Astrocyte of the cerebellum (primary cell): ENCODE measurements at regions not wholly inside any gene's neighbourhood (a gene's known extent, or its start where the extent isn't known, plus 50 kb on each side); places are given as distances from the start of the nearest gene placed in this dataset.

Source experiments
- DNase-seq: peaks from one replicate; pipeline ENCODE4 v3.0.0-alpha.2; 2011; ENCODE audit warnings: low read depth
- H3K4me3 ChIP-seq: 2 replicates; pipeline ENCODE4 v1.5.1; 2011; ENCODE audit warnings: mild to moderate bottlenecking, low read depth, low read length, moderate library complexity
- CTCF ChIP-seq: IDR thresholded peaks from 2 replicates; pipeline ENCODE4 v1.5.1; 2012; ENCODE audit warnings: low read length, low read depth, moderate library complexity, mild to moderate bottlenecking; ENCODE audit errors: missing control alignments
- in situ Hi-C: cut with HindIII; loops from 2 replicates; pipeline ENCODE4 v1.10.0; 2017; ENCODE audit warnings: low sequenced_read_pairs

- no peak for TF ChIP-seq CTCF
- no peak overlapping the region for H3K4me3 ChIP-seq
- no peak for DNase-seq
- in situ Hi-C loops: no loop called here
Measured at GRCh38 chr5:90071656-90072055, 337.9 kb downstream of the CETN3 start.

- no peak for DNase-seq
- no peak for TF ChIP-seq CTCF
- H3K4me3 ChIP-seq: no peak overlapping the region
- in situ Hi-C loops: no loop called here
Measured at GRCh38 chr5:90071066-90071465, 338.5 kb downstream of the CETN3 start.

GRCh38 chr5:90066920-90067319 is 342.6 kb downstream of the CETN3 start:
- no peak overlapping the region for H3K4me3 ChIP-seq
- TF ChIP-seq CTCF: no peak
- in situ Hi-C loops: no loop called here
- DNase-seq: no peak

GRCh38 chr5:90056911-90057705 is 352.4 kb downstream of the CETN3 start:
- in situ Hi-C loops: no loop called here
- DNase-seq: no peak

GRCh38 chr5:90055831-90056328 is 353.7 kb downstream of the CETN3 start:
- in situ Hi-C loops: no loop called here
- TF ChIP-seq CTCF: no peak
- peak; percentile 66 for DNase-seq
- no peak overlapping the region for H3K4me3 ChIP-seq

More at GRCh38 chr5:90056911-90057705, 352.4 kb downstream of the CETN3 start:
- TF ChIP-seq CTCF: no peak
- no peak overlapping the region for H3K4me3 ChIP-seq

- in situ Hi-C loops: no loop called here
- DNase-seq: no peak
- H3K4me3 ChIP-seq: no peak overlapping the region
- no peak for TF ChIP-seq CTCF
Measured at GRCh38 chr5:90054612-90055011, 354.9 kb downstream of the CETN3 start.
